Prostate gland (tissue), 2 donors: ENCODE measurements at regions not wholly inside any gene's neighbourhood (a gene's known extent, or its start where the extent isn't known, plus 50 kb on each side); places are given as distances from the start of the nearest gene placed in this dataset.

ENCODE experiments used
- CTCF ChIP-seq, 4 experiments: fragments of 200-600 bp in 2 of 4; fragments of 450-650 bp in 2 of 4; sonication (generic) in 2 of 4; IDR thresholded peaks; 1 replicate in 3 of 4; 2 replicates in 1 of 4; pipeline ENCODE4 v1.5.1; 2016 to 2019; ENCODE audit warnings: antibody characterized with exemption in 4 of 4, mild to moderate bottlenecking in 2 of 4, moderate library complexity in 2 of 4
- POLR2A ChIP-seq: fragments of 450-650 bp; IDR thresholded peaks from one replicate; pipeline ENCODE4 v1.6.1; 2016; ENCODE audit warnings: antibody characterized with exemption, mild to moderate bottlenecking
- POLR2AphosphoS5 ChIP-seq: sonication (generic); formaldehyde crosslinking; IDR thresholded peaks from one replicate; pipeline ENCODE4 v1.6.1; 2017; ENCODE audit warnings: antibody characterized with exemption

GRCh38 chr4:124867536-124867935 is 155.0 kb upstream of the ANKRD50 start:
- TF ChIP-seq CTCF (IDR thresholded peaks at IDR 0.05) (no peak), POLR2A (no peak), POLR2AphosphoS5 (no peak)
